ENCODE measurements at regions not wholly inside any gene's neighbourhood (a gene's known extent, or its start where the extent isn't known, plus 50 kb on each side); places are given as distances from the start of the nearest gene placed in this dataset.
"Not testable (repeated sequence)": the region's sequence is repeated elsewhere in the genome, so short reads cannot be mapped to it uniquely, and the experiment has no call there.

- DNase-seq (ENCODE audit: low spot score) = no peak
These were observed 619.2 kb upstream of the CLINT1 start for GRCh38 chr5:158478139-158478538.

- DNase-seq (ENCODE audit: low spot score) = no peak
These were observed 618.3 kb upstream of the CLINT1 start for GRCh38 chr5:158477214-158477613.

DNA sequence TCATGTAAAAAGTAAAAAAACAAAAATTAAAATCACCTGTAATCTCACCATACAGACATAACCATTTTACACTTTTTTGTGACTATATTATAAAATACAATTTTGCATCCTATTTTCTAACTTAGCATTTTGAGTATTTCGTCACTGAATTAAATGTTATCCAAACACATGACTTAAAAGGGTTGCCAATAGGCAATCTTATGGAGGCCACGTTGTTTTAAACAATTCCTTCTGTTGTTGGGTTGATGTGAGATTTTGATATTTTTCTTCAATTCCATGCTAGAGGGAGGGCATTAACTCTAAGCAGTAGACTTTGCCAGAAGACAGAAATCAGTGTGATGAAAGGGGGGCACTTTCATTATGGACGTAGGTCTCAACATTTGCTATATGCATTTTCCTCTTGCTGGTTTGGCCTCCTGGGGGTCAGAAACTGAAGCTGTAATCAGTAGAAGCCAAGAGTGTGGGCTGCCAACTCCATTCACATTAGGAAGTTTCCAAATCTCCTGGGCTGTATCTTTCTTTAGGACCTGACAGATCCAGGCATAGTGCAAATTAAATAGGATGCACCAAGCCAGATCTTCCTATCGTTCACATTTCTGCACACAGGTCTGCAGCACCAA is 614.2 kb upstream of the CLINT1 start:
- no peak for DNase-seq (ENCODE audit: low spot score)

GRCh38 chr5:158471535-158471924 is 612.6 kb upstream of the CLINT1 start:
- no peak for DNase-seq (ENCODE audit: low spot score)

DNA sequence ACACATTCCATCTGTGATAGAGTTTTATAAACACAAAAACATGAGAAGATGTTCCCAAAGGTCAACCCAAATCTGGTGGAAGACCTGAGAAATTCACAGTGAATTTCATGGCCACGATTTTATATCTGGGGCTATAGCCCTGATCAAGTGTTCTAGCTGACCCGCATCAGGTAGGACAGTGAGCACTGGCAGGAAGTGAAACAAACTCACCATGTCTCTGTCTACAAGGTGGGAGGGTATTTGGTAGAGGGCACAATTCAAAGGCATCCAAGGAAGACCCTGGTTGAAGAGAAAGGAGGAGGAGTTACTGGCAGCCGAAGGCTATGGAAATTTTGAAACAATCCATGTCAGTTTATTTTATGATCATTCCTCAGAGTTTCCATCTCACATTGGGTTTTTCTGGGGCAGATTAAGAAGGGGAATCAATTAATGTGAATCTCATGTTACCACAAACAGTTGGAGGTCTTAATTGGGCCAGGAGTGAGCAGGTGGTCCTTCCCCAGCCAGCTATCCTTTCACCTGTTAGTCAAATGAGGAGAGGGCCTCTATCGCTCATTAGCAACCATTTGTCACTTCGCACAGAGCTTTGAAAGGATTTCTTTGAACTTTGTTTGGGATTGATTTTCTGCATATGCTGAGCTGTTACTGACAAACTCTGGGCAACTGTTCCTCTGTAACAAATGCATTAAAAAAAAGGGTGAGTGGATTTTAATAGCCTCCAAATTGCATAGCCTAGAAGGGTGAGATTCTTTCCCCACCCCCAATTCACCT is 612.0 kb upstream of the CLINT1 start:
- DNase-seq (ENCODE audit: low spot score) = no peak

GRCh38 chr5:158468444-158468843 is 609.5 kb upstream of the CLINT1 start:
- DNase-seq (ENCODE audit: low spot score) = no peak

DNA sequence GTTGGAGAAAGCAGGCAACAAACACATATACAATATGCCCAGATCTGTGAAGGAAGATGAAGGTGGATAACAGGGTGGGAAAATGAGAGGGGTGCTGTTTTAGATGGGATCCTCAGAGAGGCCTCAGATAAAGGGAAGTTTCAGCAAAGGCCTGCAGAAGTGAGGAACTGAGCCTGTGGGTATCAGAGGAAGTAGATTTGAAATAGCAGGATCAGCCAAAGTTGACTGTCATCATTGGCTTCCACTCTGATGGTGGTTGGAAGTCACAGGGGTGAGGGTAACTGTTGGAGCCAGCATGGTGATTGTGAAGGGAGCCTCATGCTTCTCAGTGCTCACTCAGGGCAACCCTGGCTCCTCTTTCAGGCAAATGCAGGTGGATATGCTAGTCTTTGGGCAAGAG is 607.2 kb upstream of the CLINT1 start:
- DNase-seq (ENCODE audit: low spot score) = no peak

GRCh38 chr5:158465086-158465972 is 606.4 kb upstream of the CLINT1 start:
- no peak for DNase-seq (ENCODE audit: low spot score)

- no peak for DNase-seq (ENCODE audit: low spot score)
These were observed 605.4 kb upstream of the CLINT1 start for GRCh38 chr5:158464383-158464782.

DNA sequence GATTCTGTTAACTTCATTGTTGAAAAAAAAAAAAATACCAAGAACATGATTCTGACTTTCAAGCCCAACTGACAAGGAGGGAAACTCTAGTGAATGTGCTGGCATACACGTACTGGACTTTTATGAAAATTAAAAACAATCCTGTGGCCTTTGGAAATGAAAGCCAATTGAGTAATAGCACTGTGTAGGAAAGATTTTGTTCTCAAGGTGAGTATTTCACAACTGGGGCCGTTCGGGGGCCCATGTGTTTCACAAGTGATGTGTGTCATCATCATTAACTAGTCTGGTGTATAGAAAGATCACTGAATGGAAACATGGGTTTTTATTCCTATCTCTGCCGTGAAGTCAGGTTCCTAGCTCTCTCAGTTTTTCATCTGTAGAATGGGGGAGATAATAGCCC is 605.0 kb upstream of the CLINT1 start:
- no peak for DNase-seq (ENCODE audit: low spot score)

DNA sequence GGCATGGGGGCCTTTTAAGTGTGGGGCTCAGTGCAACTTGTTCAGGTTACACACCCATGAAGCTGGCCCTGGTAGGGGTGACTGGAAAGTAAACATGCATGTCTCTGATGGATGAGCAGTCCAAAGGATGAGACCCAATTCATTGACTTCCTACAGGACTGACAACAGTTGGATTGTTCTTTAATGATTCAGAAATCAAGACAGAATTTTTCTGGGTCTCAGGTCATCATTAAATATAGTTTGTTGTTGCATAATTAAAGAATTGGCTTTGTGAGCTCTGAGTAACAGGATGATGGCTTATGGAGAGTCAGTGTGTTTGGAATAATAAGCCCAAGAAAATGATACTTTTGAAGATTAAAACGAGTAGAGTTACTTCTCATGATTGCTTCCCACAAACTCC is 604.2 kb upstream of the CLINT1 start:
- no peak for DNase-seq (ENCODE audit: low spot score)

- DNase-seq (ENCODE audit: low spot score) = no peak
These were observed 603.6 kb upstream of the CLINT1 start for GRCh38 chr5:158462349-158463114.

DNA sequence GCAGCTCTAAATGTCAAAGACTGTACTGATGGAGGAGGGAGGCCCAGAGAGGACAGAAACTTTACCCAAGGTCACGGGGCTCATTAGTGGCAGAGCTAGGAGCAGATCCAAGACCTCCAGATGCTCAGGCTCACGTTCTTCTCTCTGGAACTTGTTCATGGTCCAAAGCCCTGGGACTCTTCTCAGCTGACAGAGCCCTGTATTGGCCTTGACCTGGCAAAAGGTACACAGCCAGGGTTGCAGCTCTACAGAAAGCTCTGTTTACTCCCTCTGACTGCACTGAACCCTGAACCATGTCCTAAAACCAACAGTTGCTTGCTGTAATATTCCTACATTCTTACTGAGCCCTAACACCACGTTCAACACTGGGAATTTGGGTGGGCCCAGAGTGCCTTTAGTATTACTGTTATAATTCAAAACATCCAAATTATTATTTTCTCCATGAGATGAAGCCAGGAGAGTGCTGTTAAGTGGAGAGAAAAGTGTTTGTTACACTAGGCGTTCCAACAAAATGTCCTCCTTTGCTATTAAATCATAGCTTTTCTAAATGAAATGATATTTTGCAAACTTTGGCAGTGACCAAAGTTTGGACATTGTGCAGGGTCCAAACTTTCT is 602.4 kb upstream of the CLINT1 start:
- no peak for DNase-seq (ENCODE audit: low spot score)

DNA sequence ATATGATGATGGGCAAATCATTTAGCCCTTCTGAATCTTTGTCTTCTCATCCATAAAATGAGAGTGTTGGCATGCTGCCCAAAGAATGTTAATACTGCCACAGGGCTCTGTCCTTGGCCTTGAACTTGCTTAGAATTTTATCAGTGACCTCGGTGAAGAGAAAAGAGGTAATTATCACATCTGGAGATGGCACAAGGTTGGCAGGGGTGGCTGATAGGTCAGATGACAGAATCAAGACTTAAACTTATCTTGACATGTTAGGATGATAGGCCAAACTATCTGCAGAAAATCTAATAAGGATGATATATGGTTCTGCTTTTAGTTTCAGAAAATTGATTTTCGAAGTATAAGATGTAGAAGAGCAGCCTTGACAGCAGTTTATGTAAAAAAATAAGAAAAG is 599.1 kb upstream of the CLINT1 start:
- DNase-seq (ENCODE audit: low spot score) = no peak

GRCh38 chr5:158456756-158457155 is 597.8 kb upstream of the CLINT1 start:
- no peak for DNase-seq (ENCODE audit: low spot score)

GRCh38 chr5:158456241-158456640 is 597.3 kb upstream of the CLINT1 start:
- no peak for DNase-seq (ENCODE audit: low spot score)

- no peak for DNase-seq (ENCODE audit: low spot score)
These were observed 593.2 kb upstream of the CLINT1 start for GRCh38 chr5:158451993-158452672.

- no peak for DNase-seq (ENCODE audit: low spot score)
These were observed 592.5 kb upstream of the CLINT1 start for GRCh38 chr5:158451203-158451992.

DNA sequence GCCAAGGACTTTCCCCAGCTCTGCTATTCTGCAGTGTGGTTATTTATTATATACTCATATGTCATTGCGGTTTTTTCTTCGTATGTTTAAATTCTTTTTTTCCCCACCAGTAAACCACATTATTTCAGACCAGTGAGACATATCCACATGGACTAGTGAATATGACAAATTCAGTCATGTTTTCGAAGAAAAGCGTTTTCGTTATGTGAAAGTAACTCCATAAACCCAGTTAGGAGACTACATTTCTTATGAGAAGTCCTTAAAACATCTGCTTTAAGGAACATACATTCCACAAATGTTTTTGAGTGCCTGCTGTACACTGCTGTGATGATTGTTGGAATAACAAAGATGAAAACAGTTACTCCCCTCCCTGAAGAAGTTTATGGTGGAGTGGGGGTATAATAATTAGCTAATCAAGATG is 591.8 kb upstream of the CLINT1 start:
- DNase-seq (ENCODE audit: low spot score) = no peak

DNA sequence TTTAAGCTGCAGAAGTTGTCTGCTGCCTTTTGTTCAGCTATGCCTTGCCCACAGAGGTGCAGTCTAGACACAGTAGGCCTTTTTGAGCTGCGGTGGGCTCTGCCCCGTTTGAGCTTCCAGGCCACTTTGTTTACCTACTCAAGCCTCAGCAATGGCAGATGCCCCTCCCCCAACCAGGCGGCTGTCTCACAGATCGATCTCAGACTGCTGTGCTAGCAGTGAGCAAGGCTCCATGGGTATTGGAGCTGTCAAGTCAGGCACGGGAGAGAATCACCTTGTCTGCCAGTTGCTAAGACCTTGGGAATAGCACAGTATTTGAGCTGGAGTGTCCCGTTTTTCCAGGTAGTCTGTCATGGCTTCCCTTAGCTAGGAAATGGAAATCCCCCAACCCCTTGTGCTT is 587.8 kb upstream of the CLINT1 start:
- DNase-seq (ENCODE audit: low spot score) = not testable (repeated sequence)

All from D341Med (cell line).